Epithelial cell of esophagus (primary cell): ENCODE measurements at regions not wholly inside any gene's neighbourhood (a gene's known extent, or its start where the extent isn't known, plus 50 kb on each side); places are given as distances from the start of the nearest gene placed in this dataset.
A peak's percentile ranks its signal among the peaks of the same experiment; 100 is the strongest.

ENCODE experiments used
- DNase-seq: peaks from one replicate; pipeline ENCODE4 v3.0.0; 2010; ENCODE audit warnings: low read depth
- H3K4me3 ChIP-seq: 2 replicates; pipeline ENCODE4 v1.5.1; 2011; ENCODE audit warnings: mild to moderate bottlenecking, low read length, control low read depth
- CTCF ChIP-seq: IDR thresholded peaks from 2 replicates; pipeline ENCODE4 v1.5.1; 2011; ENCODE audit warnings: low read depth, mild to moderate bottlenecking, low read length, control low read depth, inconsistent platforms; ENCODE audit not compliant: insufficient read depth; ENCODE audit errors: missing control alignments

GRCh38 chr5:116673453-116673852 lies 98.8 kb upstream of the SEMA6A start:
- TF ChIP-seq CTCF = no peak
- no peak overlapping the region for H3K4me3 ChIP-seq
- no peak for DNase-seq

GRCh38 chr5:116672203-116672602 lies 97.6 kb upstream of the SEMA6A start:
- no peak overlapping the region for H3K4me3 ChIP-seq
- no peak for DNase-seq
- no peak for TF ChIP-seq CTCF

GRCh38 chr5:116671211-116671736 lies 96.7 kb upstream of the SEMA6A start:
- DNase-seq = no peak
- no peak overlapping the region for H3K4me3 ChIP-seq
- TF ChIP-seq CTCF = no peak

GRCh38 chr5:116669261-116670031 lies 94.8 kb upstream of the SEMA6A start:
- H3K4me3 ChIP-seq = no peak overlapping the region
- no peak for DNase-seq
- no peak for TF ChIP-seq CTCF

GRCh38 chr5:116668390-116668789 lies 93.8 kb upstream of the SEMA6A start:
- no peak overlapping the region for H3K4me3 ChIP-seq
- no peak for TF ChIP-seq CTCF
- DNase-seq = peak; percentile 32

GRCh38 chr5:116666901-116667300 lies 92.3 kb upstream of the SEMA6A start:
- no peak overlapping the region for H3K4me3 ChIP-seq
- no peak for DNase-seq
- no peak for TF ChIP-seq CTCF

- no peak for TF ChIP-seq CTCF
- peak; percentile 65 for DNase-seq
- H3K4me3 ChIP-seq = no peak overlapping the region
Measured at GRCh38 chr5:116664988-116665387, 90.4 kb upstream of the SEMA6A start.
